Natural killer cell (primary cell): ENCODE measurements at regions not wholly inside any gene's neighbourhood (a gene's known extent, or its start where the extent isn't known, plus 50 kb on each side); places are given as distances from the start of the nearest gene placed in this dataset.

Experiments
- ATAC-seq, 3 donors: fragments of 150-1000 bp in 2 of 3; fragments of 200-7000 bp in 1 of 3; cut with Tn5 transposase; 1 replicate in 1 of 3; 2 replicates in 2 of 3; pipeline ENCODE4 v1.10.0; 2021; ENCODE audit warnings: mild to moderate bottlenecking in 2 of 3, moderate library complexity in 2 of 3
- DNase-seq, 2 donors: peaks; one replicate each; pipeline versions ENCODE4 v3.0.0 to v3.0.0-alpha.2; 2013 to 2021; ENCODE audit warnings: mixed read lengths in 1 of 2
- H3K27ac ChIP-seq: one replicate; pipeline ENCODE4 v1.5.1; 2013; ENCODE audit warnings: mild to moderate bottlenecking, low read length
- H3K27me3 ChIP-seq: one replicate; pipeline ENCODE4 v1.6.1; 2013; ENCODE audit warnings: low read length; ENCODE audit not compliant: control insufficient read depth, insufficient read depth
- H3K36me3 ChIP-seq: one replicate; pipeline ENCODE4 v1.6.1; 2013; ENCODE audit warnings: low read length; ENCODE audit not compliant: control insufficient read depth, insufficient read depth
- H3K4me1 ChIP-seq: one replicate; pipeline ENCODE4 v1.6.1; 2013; ENCODE audit warnings: low read length; ENCODE audit not compliant: control insufficient read depth, insufficient read depth
- H3K4me3 ChIP-seq: one replicate; pipeline ENCODE4 v1.5.1; 2013; ENCODE audit warnings: low read length
- H3K9me3 ChIP-seq: one replicate; pipeline ENCODE4 v1.6.1; 2013; ENCODE audit warnings: low read length; ENCODE audit not compliant: control insufficient read depth, insufficient read depth
- H3K27ac Mint-ChIP-seq, 2 donors: one replicate each; pipeline ENCODE4 v1.8.0; 2022; ENCODE audit warnings: mild to moderate bottlenecking in 2 of 2, mixed read lengths in 2 of 2, moderate library complexity in 1 of 2
- H3K27me3 Mint-ChIP-seq, 2 donors: one replicate each; pipeline ENCODE4 v1.8.0; 2022; ENCODE audit warnings: low read depth in 2 of 2, mixed read lengths in 2 of 2
- H3K36me3 Mint-ChIP-seq: one replicate; pipeline ENCODE4 v1.8.0; 2022; ENCODE audit warnings: mixed read lengths
- H3K4me1 Mint-ChIP-seq, 2 donors: one replicate each; pipeline ENCODE4 v1.8.0; 2022; ENCODE audit warnings: mixed read lengths in 2 of 2
- H3K4me3 Mint-ChIP-seq: one replicate; pipeline ENCODE4 v1.8.0; 2022; ENCODE audit warnings: mild to moderate bottlenecking, moderate library complexity, mixed read lengths
- H3K9me3 Mint-ChIP-seq, 2 donors: one replicate each; pipeline ENCODE4 v1.8.0; 2022; ENCODE audit warnings: mixed read lengths in 2 of 2
- CTCF ChIP-seq: fragments of 200-600 bp; IDR thresholded peaks from one replicate; pipeline ENCODE4 v1.8.0; 2022; ENCODE audit warnings: antibody characterized with exemption
- whole genome bisulfite sequencing: methylation state at CpG from one replicate; pipeline ENCODE4 v1.1.7; 2013; ENCODE audit warnings: missing lambda C conversion rate; ENCODE audit not compliant: insufficient coverage; 5-methylcytosine and 5-hydroxymethylcytosine counted together
- intact Hi-C: fragments of 100-400 bp; cut with micrococcal nuclease; formaldehyde crosslinking; loops from one replicate; pipeline ENCODE4 v1.14.2; 2022

DNA sequence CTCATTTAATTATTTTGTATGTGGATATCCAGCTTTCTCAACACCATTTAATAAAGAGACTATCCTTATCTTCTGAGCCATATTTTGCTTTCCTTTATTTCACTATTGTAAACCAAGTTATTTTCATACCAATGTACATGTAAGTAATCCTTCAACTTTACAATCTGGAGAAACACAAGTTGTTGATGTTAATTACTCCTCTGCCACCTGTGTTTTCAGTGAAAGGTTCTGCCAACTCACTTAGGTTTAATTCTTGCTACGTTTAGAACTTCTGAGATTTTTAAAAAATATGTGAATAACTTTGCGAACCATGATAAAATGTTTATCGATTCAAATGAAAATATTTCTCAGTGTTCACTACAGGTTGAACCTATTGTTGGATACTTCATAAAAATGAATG lies 244.4 kb downstream of the CDH7 start:
- no peaks in the 10 kb centered on the region for H3K27me3 Mint-ChIP-seq
- 70% methylated on average over 2 of the region's 3 CpGs for WGBS
- H3K9me3 Mint-ChIP-seq = peaks cover 4% of the 10 kb centered on the region in 2 donors
- ATAC-seq (no peak), DNase-seq (no peak)
- H3K27ac Mint-ChIP-seq = no peak overlapping the region
- Histone ChIP-seq H3K36me3 (no peaks in the 10 kb centered on the region), H3K4me3 (no peak overlapping the region), H3K9me3 (no peaks in the 10 kb centered on the region), H3K27me3 (no peaks in the 10 kb centered on the region), H3K4me1 (no peaks in the 10 kb centered on the region), H3K27ac (no peak overlapping the region)
- intact Hi-C loops = no loop called here
- H3K4me1 Mint-ChIP-seq = peaks cover 0 to 6% of the 10 kb centered on the region in 2 donors
- H3K4me3 Mint-ChIP-seq = no peak overlapping the region
- no peaks in the 10 kb centered on the region for H3K36me3 Mint-ChIP-seq
- TF ChIP-seq CTCF = no peak

- H3K9me3 ChIP-seq = no peaks in the 10 kb centered on the region
- 71% methylated on average over 1 of the region's 2 CpGs for WGBS
- H3K27me3 Mint-ChIP-seq = no peaks in the 10 kb centered on the region
- intact Hi-C loops = no loop called here
- H3K36me3 ChIP-seq = no peaks in the 10 kb centered on the region
- H3K4me3 Mint-ChIP-seq = no peak overlapping the region
- H3K27ac ChIP-seq = no peak overlapping the region
- no peak for DNase-seq
- no peak for TF ChIP-seq CTCF
- H3K27ac Mint-ChIP-seq = no peak overlapping the region
- no peak overlapping the region for H3K4me3 ChIP-seq
- peaks cover 0 to 6% of the 10 kb centered on the region in 2 donors for H3K4me1 Mint-ChIP-seq
- H3K27me3 ChIP-seq = no peaks in the 10 kb centered on the region
- H3K9me3 Mint-ChIP-seq = peaks cover 4% of the 10 kb centered on the region in 2 donors
- ATAC-seq = peak in 1 of 3 donors; percentile 30
- H3K4me1 ChIP-seq = no peaks in the 10 kb centered on the region
- no peaks in the 10 kb centered on the region for H3K36me3 Mint-ChIP-seq
Measured at GRCh38 chr18:65994302-65994701, 243.5 kb downstream of the CDH7 start.

- DNase-seq (no peak), ATAC-seq (peak in 2 of 3 donors; percentile 24 to 29)
- peaks cover 3 to 4% of the 10 kb centered on the region in 2 donors for H3K9me3 Mint-ChIP-seq
- no peak for TF ChIP-seq CTCF
- H3K4me1 Mint-ChIP-seq = peaks cover 0 to 6% of the 10 kb centered on the region in 2 donors
- Histone ChIP-seq H3K36me3 (no peaks in the 10 kb centered on the region), H3K9me3 (no peaks in the 10 kb centered on the region), H3K27me3 (no peaks in the 10 kb centered on the region), H3K4me3 (no peak overlapping the region), H3K27ac (no peak overlapping the region), H3K4me1 (no peaks in the 10 kb centered on the region)
- no peak overlapping the region for H3K27ac Mint-ChIP-seq
- H3K27me3 Mint-ChIP-seq = no peaks in the 10 kb centered on the region
- 65% methylated on average over 3 of the region's 3 CpGs for WGBS
- no peak overlapping the region for H3K4me3 Mint-ChIP-seq
- no peaks in the 10 kb centered on the region for H3K36me3 Mint-ChIP-seq
- intact Hi-C loops = no loop called here
Measured at GRCh38 chr18:65990944-65991708, 240.3 kb downstream of the CDH7 start.

DNA sequence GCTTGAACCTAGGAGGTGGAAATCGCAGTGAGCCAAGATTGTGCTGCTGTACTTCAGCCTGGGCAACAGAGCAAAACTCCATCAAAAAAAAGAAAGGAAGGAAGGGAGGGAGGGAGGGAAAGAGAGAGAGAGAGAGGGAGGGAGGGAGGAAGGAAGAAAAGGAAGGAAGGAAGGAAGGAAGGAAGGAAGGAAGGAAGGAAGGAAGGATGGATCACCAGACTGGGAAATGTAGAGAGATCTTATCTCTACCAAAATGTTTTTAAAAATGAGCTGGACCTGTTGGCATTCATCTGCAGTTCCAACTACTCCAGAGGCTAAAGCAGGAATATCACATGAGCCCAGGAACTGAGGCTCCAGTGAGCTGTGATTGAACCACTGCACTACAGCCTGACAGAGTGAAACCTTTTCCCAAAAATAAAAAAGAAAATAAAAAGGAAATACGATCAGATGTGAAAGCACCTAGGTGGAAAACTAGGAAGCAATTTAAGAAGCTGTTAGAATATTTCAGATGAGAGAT lies 239.4 kb downstream of the CDH7 start:
- H3K4me1 ChIP-seq = no peaks in the 10 kb centered on the region
- no peak for DNase-seq
- no peak overlapping the region for H3K27ac Mint-ChIP-seq
- H3K9me3 ChIP-seq = no peaks in the 10 kb centered on the region
- no peaks in the 10 kb centered on the region for H3K36me3 Mint-ChIP-seq
- ATAC-seq = no peak
- H3K27me3 ChIP-seq = no peaks in the 10 kb centered on the region
- no peak overlapping the region for H3K4me3 Mint-ChIP-seq
- 83% methylated on average over 2 of the region's 2 CpGs for WGBS
- no peaks in the 10 kb centered on the region for H3K27me3 Mint-ChIP-seq
- H3K4me1 Mint-ChIP-seq = peaks cover 0 to 6% of the 10 kb centered on the region in 2 donors
- H3K4me3 ChIP-seq = no peak overlapping the region
- no peak overlapping the region for H3K27ac ChIP-seq
- peaks cover 3 to 4% of the 10 kb centered on the region in 2 donors for H3K9me3 Mint-ChIP-seq
- intact Hi-C loops = no loop called here
- TF ChIP-seq CTCF = no peak
- H3K36me3 ChIP-seq = no peaks in the 10 kb centered on the region
